Activated CD8-positive, alpha-beta T cell treated with anti-CD3 and anti-CD28 coated beads, Interleukin-2, amount 10 ng/mL, durations not matched to agents 7 days and 5 days (primary cell): ENCODE measurements at regions not wholly inside any gene's neighbourhood (a gene's known extent, or its start where the extent isn't known, plus 50 kb on each side); places are given as distances from the start of the nearest gene placed in this dataset.

Experiments
- ATAC-seq: fragments of 150-1000 bp; cut with Tn5 transposase; one replicate; pipeline ENCODE4 v1.10.0; 2021; ENCODE audit warnings: moderate library complexity
- CTCF ChIA-PET: fragments of 350-600 bp; sonication (Branson Sonifier 250); formaldehyde crosslinking; loops from one replicate; lab custom pipeline; 2021; ENCODE audit warnings: antibody characterized with exemption; lab: Charles Lee
- POLR2A ChIA-PET: fragments of 350-600 bp; sonication (Branson Sonifier 250); formaldehyde crosslinking; loops from one replicate; lab custom pipeline; 2021; ENCODE audit warnings: antibody characterized with exemption; lab: Charles Lee
- DNase-seq: peaks from one replicate; pipeline ENCODE4 v3.0.0-alpha.2; 2020
- H3K27ac Mint-ChIP-seq: one replicate; pipeline ENCODE4 v1.8.0; 2021; ENCODE audit warnings: mild to moderate bottlenecking, mixed read lengths
- H3K27me3 Mint-ChIP-seq: one replicate; pipeline ENCODE4 v1.8.0; 2021; ENCODE audit warnings: low read depth, mixed read lengths
- H3K36me3 Mint-ChIP-seq: one replicate; pipeline ENCODE4 v1.8.0; 2021; ENCODE audit warnings: low read depth, mixed read lengths
- H3K4me1 Mint-ChIP-seq: one replicate; pipeline ENCODE4 v1.8.0; 2021; ENCODE audit warnings: low read depth, mixed read lengths
- H3K4me3 Mint-ChIP-seq: one replicate; pipeline ENCODE4 v1.8.0; 2021; ENCODE audit warnings: mild to moderate bottlenecking, mixed read lengths
- H3K9me3 Mint-ChIP-seq: one replicate; pipeline ENCODE4 v1.8.0; 2022; ENCODE audit warnings: mixed read lengths; ENCODE audit not compliant: insufficient read depth

DNA sequence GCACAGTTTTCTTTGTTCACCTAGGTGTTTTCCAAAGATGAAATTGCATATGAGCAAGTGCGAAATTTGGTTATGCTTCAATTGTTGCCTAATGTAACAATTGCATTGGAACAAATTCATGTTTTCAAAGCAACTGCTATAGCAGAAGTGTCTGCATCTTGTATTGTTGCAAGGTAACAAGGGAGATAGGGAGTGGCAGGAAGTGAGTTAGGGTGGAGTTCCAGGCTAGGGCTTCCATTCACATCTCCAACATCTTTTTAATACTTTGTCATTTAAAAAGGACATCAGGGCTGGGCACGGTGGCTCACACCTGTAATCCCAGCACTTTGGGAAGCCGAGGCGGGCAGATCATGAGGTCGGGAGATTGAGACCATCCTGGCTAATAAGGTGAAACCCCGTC lies 312.3 kb upstream of the E2F7 start:
- H3K9me3 Mint-ChIP-seq, result no peaks in the 10 kb centered on the region
- no peaks in the 10 kb centered on the region for H3K4me1 Mint-ChIP-seq
- no peak for DNase-seq
- H3K36me3 Mint-ChIP-seq, result no peaks in the 10 kb centered on the region
- ChIA-PET CTCF (no interaction called here), POLR2A (no interaction called here)
- H3K4me3 Mint-ChIP-seq, result no peak overlapping the region
- no peaks in the 10 kb centered on the region for H3K27me3 Mint-ChIP-seq
- no peak overlapping the region for H3K27ac Mint-ChIP-seq
- ATAC-seq, result no peak

DNA sequence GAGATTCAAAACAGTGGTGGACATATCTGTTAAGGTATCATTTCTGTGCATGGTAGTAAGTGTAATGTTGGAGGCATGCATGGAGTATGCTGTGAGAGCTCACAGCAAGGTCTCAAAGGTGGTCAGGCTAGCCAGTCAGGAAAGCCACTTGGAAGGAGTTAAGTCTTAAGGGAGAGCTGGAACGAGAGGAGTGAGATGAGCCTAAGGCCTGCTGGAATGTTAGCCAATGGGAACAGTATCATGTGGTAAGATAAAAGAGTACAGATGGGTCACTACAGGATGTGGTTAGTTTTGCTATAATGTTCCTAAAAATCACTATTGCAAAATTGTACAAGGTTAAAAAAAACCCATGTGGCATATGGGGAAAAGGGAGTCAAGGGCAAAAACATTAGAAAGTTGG lies 311.7 kb upstream of the E2F7 start:
- Mint-ChIP-seq H3K27ac (no peak overlapping the region), H3K4me3 (no peak overlapping the region), H3K36me3 (no peaks in the 10 kb centered on the region), H3K27me3 (no peaks in the 10 kb centered on the region), H3K4me1 (no peaks in the 10 kb centered on the region), H3K9me3 (no peaks in the 10 kb centered on the region)
- CTCF ChIA-PET, result no interaction called here
- POLR2A ChIA-PET, result no interaction called here
- DNase-seq (no peak), ATAC-seq (no peak)

DNA sequence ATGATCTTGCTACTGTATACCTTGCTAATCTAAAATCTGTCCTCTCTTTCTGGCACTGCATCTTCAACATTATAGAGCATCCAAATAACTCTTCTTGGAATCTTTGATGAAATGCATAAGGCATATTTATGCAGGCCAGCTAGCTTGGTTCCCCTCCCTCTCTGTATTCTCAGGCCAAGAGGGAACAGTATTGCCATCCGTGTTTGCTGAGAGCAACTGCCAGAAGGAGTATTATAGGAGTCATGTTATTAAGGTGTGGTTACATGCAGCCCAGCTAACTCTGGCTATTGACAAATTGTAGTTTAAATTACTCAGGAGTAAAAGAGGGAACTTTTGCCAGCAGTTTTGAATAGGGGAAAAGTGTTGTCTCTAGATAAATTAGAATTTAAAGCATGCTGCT lies 309.3 kb upstream of the E2F7 start:
- H3K36me3 Mint-ChIP-seq, result no peaks in the 10 kb centered on the region
- CTCF ChIA-PET, result no interaction called here
- no peak overlapping the region for H3K27ac Mint-ChIP-seq
- POLR2A ChIA-PET, result no interaction called here
- ATAC-seq (no peak), DNase-seq (no peak)
- no peak overlapping the region for H3K4me3 Mint-ChIP-seq
- H3K4me1 Mint-ChIP-seq, result no peaks in the 10 kb centered on the region
- H3K27me3 Mint-ChIP-seq, result no peaks in the 10 kb centered on the region
- H3K9me3 Mint-ChIP-seq, result no peaks in the 10 kb centered on the region

DNA sequence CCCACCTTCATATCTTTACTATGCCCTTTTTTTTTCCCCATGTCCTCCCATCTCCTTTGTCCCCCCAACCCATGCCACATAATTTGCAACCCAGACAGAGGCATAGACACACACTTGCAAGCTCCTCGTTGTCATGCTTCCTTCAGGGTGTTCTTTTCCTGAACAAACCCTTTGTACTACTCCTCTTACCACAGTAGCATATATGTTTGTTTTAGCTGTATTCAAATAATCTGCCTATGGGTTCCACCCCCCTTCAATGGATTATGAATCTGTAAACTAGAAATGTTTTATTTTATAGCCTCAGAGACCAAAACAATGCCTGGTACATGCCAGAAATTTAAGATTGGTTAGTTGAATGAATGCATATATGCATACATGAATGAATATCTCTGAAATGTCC lies 307.1 kb upstream of the E2F7 start:
- ATAC-seq (no peak), DNase-seq (no peak)
- H3K4me3 Mint-ChIP-seq, result no peak overlapping the region
- H3K4me1 Mint-ChIP-seq, result no peaks in the 10 kb centered on the region
- H3K36me3 Mint-ChIP-seq, result no peaks in the 10 kb centered on the region
- no peaks in the 10 kb centered on the region for H3K27me3 Mint-ChIP-seq
- no peaks in the 10 kb centered on the region for H3K9me3 Mint-ChIP-seq
- ChIA-PET CTCF (no interaction called here), POLR2A (no interaction called here)
- H3K27ac Mint-ChIP-seq, result no peak overlapping the region

DNA sequence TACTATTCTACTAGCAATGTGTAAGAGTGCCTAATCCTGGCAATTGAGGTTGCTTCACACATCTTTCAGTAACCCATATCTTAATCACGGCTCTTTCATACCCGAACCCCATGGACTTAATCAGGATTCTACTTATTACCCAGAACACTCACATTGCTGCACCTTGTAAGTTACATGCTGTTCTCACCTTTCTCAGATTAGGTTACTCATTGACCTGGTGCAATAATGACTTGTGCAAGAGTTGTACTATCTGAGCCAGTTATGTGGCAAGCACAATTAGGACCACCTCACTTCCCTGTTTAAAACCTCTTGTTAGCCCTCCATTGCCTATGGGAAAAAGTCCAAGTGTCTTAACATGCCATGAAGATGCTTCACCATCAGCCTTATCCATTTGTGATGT lies 306.7 kb upstream of the E2F7 start:
- H3K36me3 Mint-ChIP-seq, result no peaks in the 10 kb centered on the region
- ChIA-PET POLR2A (no interaction called here), CTCF (no interaction called here)
- no peaks in the 10 kb centered on the region for H3K9me3 Mint-ChIP-seq
- no peaks in the 10 kb centered on the region for H3K4me1 Mint-ChIP-seq
- no peak overlapping the region for H3K27ac Mint-ChIP-seq
- H3K27me3 Mint-ChIP-seq, result no peaks in the 10 kb centered on the region
- ATAC-seq (no peak), DNase-seq (no peak)
- H3K4me3 Mint-ChIP-seq, result no peak overlapping the region

DNA sequence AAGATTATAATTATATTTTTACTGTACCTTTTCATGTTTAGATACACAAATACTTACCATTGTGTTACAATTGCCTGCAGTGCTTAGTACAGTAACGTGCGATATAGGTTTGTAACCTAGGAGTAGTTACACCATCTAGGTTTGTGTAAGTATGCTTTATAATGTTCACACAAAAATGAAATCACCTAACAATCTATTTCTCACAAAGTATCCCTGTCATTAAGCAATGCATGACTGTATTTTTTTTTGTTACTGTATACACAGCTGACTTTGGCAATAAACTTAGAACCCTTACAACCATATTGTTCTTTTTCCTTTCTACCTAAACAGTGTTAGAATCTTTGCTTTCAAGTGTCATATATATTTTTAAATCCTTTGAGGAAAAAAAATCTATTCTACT lies 303.0 kb upstream of the E2F7 start:
- DNase-seq (no peak), ATAC-seq (no peak)
- ChIA-PET CTCF (no interaction called here), POLR2A (no interaction called here)
- no peak overlapping the region for H3K4me3 Mint-ChIP-seq
- H3K4me1 Mint-ChIP-seq, result no peaks in the 10 kb centered on the region
- no peaks in the 10 kb centered on the region for H3K27me3 Mint-ChIP-seq
- no peaks in the 10 kb centered on the region for H3K36me3 Mint-ChIP-seq
- H3K27ac Mint-ChIP-seq, result no peak overlapping the region
- H3K9me3 Mint-ChIP-seq, result no peaks in the 10 kb centered on the region

DNA sequence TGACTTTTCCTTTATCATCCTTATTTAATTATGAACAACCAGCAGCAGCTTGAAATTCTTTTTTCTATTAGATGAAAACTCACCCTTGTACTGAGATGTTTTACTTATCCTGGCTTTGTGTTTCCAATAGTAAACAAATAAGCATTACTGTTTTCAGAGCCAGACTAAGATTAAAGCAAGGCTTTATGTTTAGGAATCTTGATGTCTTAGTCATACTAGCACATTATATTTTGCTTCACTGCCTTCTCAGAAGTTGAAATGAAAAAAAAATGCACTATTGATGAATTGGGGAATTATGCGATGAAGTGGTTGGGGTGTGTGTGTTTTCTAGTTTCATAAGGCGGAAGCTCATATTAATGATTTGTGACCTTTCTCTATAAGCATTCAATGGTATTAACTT lies 301.2 kb upstream of the E2F7 start:
- H3K27ac Mint-ChIP-seq, result no peak overlapping the region
- H3K36me3 Mint-ChIP-seq, result no peaks in the 10 kb centered on the region

DNA sequence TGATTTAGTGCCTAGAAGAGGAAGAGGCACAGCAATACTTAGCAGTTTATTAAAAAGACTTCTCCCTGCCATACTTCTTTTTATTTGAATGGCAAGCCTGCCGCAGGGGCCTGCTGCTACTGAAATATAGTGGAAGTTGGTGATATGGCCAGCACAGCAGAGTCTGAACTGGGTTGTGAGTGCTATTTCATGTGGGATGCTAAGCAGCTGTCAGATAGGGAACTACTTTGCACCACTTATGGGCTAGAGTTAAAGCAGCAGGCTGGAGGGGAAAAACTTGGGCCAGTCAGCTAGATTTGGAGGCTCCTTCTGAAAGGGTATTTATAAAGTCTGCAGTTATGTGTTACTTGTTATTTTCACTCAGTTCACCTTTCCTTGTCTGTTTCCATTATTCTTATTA lies 299.0 kb upstream of the E2F7 start:
- no peaks in the 10 kb centered on the region for H3K9me3 Mint-ChIP-seq
- POLR2A ChIA-PET, result no interaction called here
- DNase-seq (no peak), ATAC-seq (no peak)
- H3K27ac Mint-ChIP-seq, result no peak overlapping the region
- H3K4me3 Mint-ChIP-seq, result no peak overlapping the region
- no peaks in the 10 kb centered on the region for H3K4me1 Mint-ChIP-seq
- CTCF ChIA-PET, result no interaction called here
- H3K27me3 Mint-ChIP-seq, result no peaks in the 10 kb centered on the region
- no peaks in the 10 kb centered on the region for H3K36me3 Mint-ChIP-seq

More for the DNA sequence above, 301.2 kb upstream of the E2F7 start:
- ChIA-PET POLR2A (no interaction called here), CTCF (interaction anchor here (0.6 kb wide), 1 partner anchor 356 kb away, joined by 3 read pairs; no protein-coding TSS in a partner anchor)
- ATAC-seq (no peak), DNase-seq (no peak)
- no peaks in the 10 kb centered on the region for H3K9me3 Mint-ChIP-seq
- H3K4me3 Mint-ChIP-seq, result no peak overlapping the region
- H3K4me1 Mint-ChIP-seq, result no peaks in the 10 kb centered on the region
- no peaks in the 10 kb centered on the region for H3K27me3 Mint-ChIP-seq

DNA sequence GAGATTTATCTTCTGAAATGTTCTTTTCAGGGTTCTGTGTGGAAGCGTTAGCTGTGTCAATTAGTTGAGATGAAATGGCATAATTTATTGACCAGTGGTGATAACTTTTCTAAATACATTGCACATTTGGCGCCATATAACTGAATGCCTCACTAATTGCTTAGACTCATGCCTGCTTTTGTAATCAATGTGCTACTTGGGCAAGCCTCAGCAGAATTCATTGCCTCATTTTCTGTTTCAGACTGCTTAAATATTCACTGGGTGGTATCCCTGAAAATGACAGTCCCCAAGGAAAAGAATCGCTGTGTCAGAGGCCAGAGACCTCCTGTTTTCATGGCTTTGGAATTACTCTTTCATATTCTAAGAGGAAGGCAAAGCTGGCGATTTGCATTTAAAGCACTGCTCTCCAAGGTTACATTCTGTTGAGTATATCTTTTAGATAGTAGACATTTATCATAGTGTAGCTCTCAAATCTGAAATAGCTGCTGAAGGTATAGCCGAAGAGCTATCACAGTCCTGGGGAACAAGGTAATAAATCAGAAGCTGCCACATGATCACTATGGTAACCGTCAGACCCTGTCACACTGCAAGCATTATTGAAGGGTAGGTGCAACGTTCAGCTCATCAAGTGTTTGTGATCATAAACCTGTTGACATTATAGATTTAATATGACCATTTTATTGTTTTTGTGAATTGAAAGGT lies 297.3 kb upstream of the E2F7 start:
- H3K4me3 Mint-ChIP-seq, result no peak overlapping the region
- no peaks in the 10 kb centered on the region for H3K4me1 Mint-ChIP-seq
- no peaks in the 10 kb centered on the region for H3K27me3 Mint-ChIP-seq
- no peaks in the 10 kb centered on the region for H3K9me3 Mint-ChIP-seq
- no peak for DNase-seq
- ATAC-seq, result no peak
- CTCF ChIA-PET, result no interaction called here
- POLR2A ChIA-PET, result no interaction called here
- no peaks in the 10 kb centered on the region for H3K36me3 Mint-ChIP-seq
- no peak overlapping the region for H3K27ac Mint-ChIP-seq

DNA sequence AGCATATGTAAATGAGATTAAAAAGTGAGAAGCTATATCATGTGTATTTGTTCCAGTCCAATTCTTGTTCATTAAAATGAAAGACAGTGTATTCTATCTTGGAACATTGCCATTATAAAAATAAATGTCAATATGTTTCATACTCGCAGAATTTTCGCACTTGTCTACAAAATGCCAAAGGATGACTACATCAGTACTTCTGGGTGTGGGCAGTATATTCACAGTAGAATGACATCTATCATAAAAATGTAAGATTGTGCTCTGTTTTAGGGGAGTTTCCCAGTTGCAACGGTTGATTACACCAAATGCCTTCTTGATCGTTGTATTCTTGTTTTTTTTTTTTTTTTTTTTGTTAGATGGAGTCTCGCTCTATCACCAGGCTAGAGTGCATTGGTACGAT lies 292.3 kb upstream of the E2F7 start:
- ChIA-PET POLR2A (no interaction called here), CTCF (no interaction called here)
- DNase-seq (no peak), ATAC-seq (no peak)
- Mint-ChIP-seq H3K36me3 (no peaks in the 10 kb centered on the region), H3K27ac (no peak overlapping the region), H3K4me1 (no peaks in the 10 kb centered on the region), H3K27me3 (no peaks in the 10 kb centered on the region), H3K9me3 (no peaks in the 10 kb centered on the region), H3K4me3 (no peak overlapping the region)

DNA sequence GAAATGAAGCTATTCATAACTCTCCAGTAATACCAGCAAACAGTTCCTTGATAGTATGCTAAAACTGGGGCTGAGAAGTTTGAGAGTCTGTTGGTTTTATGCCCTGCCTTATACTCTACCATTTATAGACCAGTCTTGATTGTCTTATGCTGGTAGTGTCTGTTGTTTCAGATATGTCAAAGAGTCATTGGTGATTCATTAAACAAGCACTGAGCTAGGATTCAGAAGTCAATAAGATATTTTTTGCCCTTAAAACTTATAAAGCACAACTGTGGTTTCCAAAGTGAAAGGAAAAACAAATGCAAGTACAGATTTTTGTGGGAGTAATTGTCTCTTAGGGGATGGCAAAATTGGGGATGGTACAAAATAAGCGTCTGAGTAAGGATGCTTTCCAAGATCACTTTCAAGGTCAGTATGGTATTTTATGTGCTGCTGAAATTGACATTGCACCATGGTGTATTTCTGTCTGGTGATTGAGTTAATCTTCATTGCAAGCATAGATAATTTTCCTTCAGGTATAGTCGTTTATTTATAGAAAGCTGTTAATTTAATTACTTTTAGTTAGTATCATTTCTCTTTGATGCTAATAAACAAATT lies 289.5 kb upstream of the E2F7 start:
- H3K27me3 Mint-ChIP-seq, result no peaks in the 10 kb centered on the region
- DNase-seq, result no peak
- ChIA-PET POLR2A (no interaction called here), CTCF (no interaction called here)
- no peaks in the 10 kb centered on the region for H3K4me1 Mint-ChIP-seq
- no peaks in the 10 kb centered on the region for H3K9me3 Mint-ChIP-seq
- no peaks in the 10 kb centered on the region for H3K36me3 Mint-ChIP-seq
- H3K27ac Mint-ChIP-seq, result no peak overlapping the region
- no peak for ATAC-seq
- H3K4me3 Mint-ChIP-seq, result no peak overlapping the region

DNA sequence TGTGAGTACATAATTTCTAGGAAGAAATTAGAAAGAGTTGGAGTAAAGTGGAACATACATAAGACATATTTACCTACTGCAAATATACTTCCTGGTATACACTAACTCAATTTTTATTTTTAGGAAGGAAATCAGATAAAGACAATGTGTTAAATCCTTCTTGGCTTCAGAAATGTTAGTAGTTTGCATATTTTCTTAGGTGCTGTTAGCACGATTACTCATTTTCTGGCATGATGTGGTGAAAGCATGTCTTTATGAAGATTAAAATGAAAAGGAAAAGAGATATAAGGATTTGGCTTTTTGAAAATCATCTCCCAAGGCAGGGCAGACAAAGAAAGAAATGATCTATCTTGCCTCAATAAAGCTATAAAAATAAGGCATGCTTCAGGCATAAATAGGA lies 287.6 kb upstream of the E2F7 start:
- ChIA-PET POLR2A (no interaction called here), CTCF (no interaction called here)
- no peaks in the 10 kb centered on the region for H3K4me1 Mint-ChIP-seq

DNA sequence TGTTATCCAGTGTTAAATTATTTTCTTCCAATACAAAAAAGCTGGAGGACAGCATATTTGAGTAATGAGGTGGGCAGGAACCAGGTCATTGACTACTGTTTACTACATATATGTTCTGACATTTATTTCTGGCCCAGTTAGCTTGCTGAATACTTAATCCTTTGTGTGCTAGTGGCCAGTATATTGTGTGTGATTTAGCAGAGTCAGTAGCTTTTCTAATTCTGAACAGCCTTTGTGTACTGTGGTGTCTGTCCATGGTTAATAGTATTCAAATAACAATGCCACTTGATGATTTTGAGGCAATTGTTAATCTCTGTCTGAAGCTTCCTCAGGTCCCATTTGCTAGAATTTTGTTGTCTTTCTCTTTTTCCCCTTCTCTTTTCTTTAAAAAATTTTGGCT lies 286.5 kb upstream of the E2F7 start:
- Mint-ChIP-seq H3K27me3 (no peaks in the 10 kb centered on the region), H3K36me3 (no peaks in the 10 kb centered on the region), H3K9me3 (no peaks in the 10 kb centered on the region), H3K4me1 (no peaks in the 10 kb centered on the region), H3K4me3 (no peak overlapping the region), H3K27ac (no peak overlapping the region)
- CTCF ChIA-PET, result no interaction called here
- POLR2A ChIA-PET, result no interaction called here
- no peak for ATAC-seq
- DNase-seq, result no peak

More for the DNA sequence above, 287.6 kb upstream of the E2F7 start:
- Mint-ChIP-seq H3K36me3 (no peaks in the 10 kb centered on the region), H3K27me3 (no peaks in the 10 kb centered on the region), H3K9me3 (no peaks in the 10 kb centered on the region), H3K27ac (no peak overlapping the region), H3K4me3 (no peak overlapping the region)
- no peak for DNase-seq
- ATAC-seq, result no peak
